DMS79 treated with DMSO at 0.1 percent for 48 hours (cell line): ENCODE measurements at regions not wholly inside any gene's neighbourhood (a gene's known extent, or its start where the extent isn't known, plus 50 kb on each side); places are given as distances from the start of the nearest gene placed in this dataset.

Experiments used
- DNase-seq: peaks from one replicate; lab custom pipeline; 2025; lab: John Stamatoyannopoulos, UW

DNA sequence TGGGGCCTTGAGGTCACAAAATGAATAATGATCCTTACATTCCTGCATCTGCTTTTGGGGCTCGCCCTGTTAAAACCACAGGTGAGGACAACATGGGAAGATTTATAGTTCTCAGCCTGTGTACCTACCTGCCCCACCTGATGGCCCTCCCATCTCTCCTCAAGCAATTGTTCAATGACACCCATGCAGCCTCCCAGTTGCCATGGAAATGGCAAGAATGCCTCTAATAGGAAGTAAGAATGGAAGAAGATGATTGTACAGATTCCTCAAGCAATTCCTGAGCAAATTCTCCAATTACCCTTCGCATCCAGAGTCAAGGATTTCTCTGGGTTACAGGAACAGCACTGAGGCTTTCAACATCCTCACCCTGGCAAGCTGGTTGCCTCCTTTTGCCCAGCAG is 78.6 kb upstream of the CCL2 start:
- no peak for DNase-seq

DNA sequence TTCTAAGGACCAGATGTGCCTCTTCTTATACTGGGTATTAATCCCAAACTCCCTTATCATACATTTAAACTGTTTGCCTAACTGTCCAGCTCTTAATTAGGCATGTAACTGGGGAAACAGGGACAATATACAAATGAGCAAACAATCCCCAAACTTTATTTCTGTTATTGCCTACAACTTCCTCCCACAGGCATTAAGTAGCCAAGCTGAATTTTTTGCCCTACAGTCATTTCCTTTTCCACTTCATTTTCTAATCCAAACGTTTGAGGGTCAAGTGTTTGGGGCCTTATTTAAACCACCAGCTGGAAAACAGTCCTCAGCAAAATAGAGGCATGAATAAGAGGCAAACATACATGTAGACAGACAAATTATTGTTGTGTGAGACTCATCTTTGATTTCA is 77.4 kb upstream of the CCL2 start:
- no peak for DNase-seq

- no peak for DNase-seq
Observed at GRCh38 chr17:34178092-34178491, 77.0 kb upstream of the CCL2 start.

DNA sequence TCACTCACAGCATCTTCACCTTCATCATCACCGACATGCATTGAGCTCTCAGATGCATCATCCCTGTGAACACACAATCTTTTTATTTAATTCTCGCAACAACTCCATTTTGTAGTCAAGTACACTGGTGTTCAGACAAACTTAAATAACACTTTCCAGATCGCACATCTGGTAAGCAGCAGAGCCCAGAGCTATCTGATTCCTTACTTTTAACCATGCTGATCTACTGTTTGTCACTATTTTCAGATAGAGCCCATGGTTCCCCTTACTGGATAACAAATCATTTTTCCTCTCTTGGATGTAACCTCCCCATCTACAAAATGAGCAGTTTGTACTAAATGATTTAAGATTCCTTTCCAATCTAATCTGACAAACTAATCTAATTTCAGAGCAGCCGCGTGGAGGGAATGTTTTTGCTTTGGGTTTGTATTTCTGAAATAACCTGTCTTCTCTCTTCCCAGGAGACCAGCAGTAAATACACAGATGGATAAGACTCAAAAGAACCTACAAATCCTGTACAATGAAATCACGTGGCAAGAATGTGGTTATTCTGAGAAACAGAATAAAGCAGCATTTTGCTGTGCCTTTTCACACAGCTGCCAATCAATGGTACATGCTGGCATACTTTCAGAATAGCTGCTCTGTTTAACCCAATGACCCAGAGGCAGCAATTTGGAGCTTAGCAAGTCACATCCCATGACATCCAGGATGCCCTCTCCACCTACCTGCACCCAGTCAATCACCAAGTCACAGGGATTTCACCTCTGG is 72.9 kb upstream of the CCL2 start:
- no peak for DNase-seq

GRCh38 chr17:34195987-34196386 is 59.1 kb upstream of the CCL2 start:
- DNase-seq = no peak

DNA sequence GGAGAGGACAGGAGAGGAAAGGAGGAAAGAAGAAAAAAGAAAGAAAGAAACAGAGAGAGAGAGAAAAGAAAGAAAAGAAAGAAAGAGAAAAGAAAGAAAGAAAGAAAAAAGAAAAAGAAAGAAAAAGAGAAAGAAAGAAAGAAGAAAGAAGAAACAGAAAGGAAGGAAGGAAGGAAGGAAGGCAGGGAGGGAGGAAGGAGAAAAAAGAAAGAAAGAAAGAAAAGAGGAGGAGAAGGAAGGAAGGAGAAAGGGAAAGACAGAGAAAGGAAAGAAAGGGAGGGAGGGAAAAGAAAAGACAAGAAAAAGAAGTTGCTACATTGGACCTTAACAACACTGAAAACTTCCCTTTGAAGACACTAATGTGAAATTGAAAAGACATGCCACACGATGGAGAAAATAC is 56.6 kb upstream of the CCL2 start:
- no peak for DNase-seq

- DNase-seq = no peak
Observed at GRCh38 chr17:34199454-34199853, 55.6 kb upstream of the CCL2 start.

DNA sequence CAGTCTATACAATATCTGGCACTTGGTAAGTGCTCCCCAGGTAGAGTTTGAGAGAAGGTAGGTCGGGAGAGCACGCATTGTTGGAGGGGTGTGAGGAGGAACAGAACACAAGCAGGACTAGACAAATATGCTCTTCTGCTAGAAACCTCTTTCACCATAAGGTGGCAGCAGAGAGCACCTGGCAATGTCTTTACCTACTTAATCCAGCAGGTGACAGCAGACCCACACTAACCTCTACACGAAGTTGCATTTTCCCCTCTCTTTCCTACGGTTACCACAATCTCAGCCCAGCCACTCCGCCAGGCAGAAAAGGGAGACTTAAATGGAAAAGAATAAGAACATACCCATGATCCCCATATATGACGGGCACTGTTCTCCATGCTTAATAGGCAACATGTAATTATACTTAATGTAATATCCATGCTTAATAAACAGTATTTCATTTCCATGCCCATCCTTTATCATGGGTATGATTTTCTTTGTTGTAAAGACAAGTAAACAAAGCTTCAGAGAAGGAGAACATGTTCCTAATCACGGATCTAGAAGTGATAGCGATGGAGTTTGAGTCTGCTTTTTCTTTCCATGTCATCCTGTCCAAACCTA is 55.1 kb upstream of the CCL2 start:
- DNase-seq = peak; percentile 88

GRCh38 chr17:34201225-34201624 is 53.9 kb upstream of the CCL2 start:
- DNase-seq = no peak

DNA sequence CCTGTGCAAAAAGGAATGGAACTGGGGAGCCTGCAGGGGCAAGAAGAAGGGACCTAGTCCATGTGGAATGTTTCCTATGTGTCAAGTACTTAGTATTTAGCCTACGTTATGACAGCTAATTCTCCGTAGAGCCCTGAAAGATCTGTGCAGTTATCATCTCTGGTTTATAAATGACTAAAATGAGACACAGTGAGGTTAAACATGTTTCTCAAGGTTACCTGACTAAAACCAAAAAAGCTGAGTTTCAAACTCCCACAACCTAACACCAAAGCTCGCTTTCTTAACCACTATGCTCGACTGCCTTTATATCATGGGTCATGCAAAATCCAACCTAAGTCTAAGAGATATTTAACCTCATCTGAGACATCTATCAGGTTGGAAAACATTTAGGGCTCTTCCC is 53.3 kb upstream of the CCL2 start:
- DNase-seq = no peak

- no peak for DNase-seq
Observed at GRCh38 chr17:34203018-34203638, 52.0 kb upstream of the CCL2 start.

GRCh38 chr17:34204402-34204801 is 50.7 kb upstream of the CCL2 start:
- DNase-seq = no peak
